Duodenal mucosa (tissue), 2 donors: ENCODE measurements at regions not wholly inside any gene's neighbourhood (a gene's known extent, or its start where the extent isn't known, plus 50 kb on each side); places are given as distances from the start of the nearest gene placed in this dataset.
"Not testable (repeated sequence)": the region's sequence is repeated elsewhere in the genome, so short reads cannot be mapped to it uniquely, and the experiment has no call there.

Experiments
- H3K27ac ChIP-seq: one replicate; pipeline ENCODE4 v1.7.0; 2013; ENCODE audit warnings: low read depth, low read length
- H3K27me3 ChIP-seq, 2 donors: one replicate each; pipeline ENCODE4 v1.7.0; 2013; ENCODE audit warnings: low read length in 2 of 2, control low read depth in 1 of 2; ENCODE audit not compliant: insufficient read depth in 2 of 2, control insufficient read depth in 1 of 2
- H3K36me3 ChIP-seq, 2 donors: one replicate each; pipeline ENCODE4 v1.7.0; 2013; ENCODE audit warnings: low read length in 2 of 2, control low read depth in 1 of 2; ENCODE audit not compliant: insufficient read depth in 2 of 2, control insufficient read depth in 1 of 2
- H3K4me1 ChIP-seq, 2 donors: one replicate each; pipeline ENCODE4 v1.7.0; 2013; ENCODE audit warnings: low read length in 2 of 2, control low read depth in 1 of 2; ENCODE audit not compliant: insufficient read depth in 2 of 2, control insufficient read depth in 1 of 2
- H3K4me3 ChIP-seq, 2 donors: one replicate each; pipeline ENCODE4 v1.7.0; 2013; ENCODE audit warnings: low read length in 2 of 2, low read depth in 1 of 2
- H3K9ac ChIP-seq, 2 donors: one replicate each; pipeline ENCODE4 v1.7.0; 2013; ENCODE audit warnings: low read length in 2 of 2, low read depth in 1 of 2
- H3K9me3 ChIP-seq, 2 donors: one replicate each; pipeline ENCODE4 v1.7.0; 2013; ENCODE audit warnings: low read length in 2 of 2, control low read depth in 1 of 2; ENCODE audit not compliant: control insufficient read depth in 1 of 2

DNA sequence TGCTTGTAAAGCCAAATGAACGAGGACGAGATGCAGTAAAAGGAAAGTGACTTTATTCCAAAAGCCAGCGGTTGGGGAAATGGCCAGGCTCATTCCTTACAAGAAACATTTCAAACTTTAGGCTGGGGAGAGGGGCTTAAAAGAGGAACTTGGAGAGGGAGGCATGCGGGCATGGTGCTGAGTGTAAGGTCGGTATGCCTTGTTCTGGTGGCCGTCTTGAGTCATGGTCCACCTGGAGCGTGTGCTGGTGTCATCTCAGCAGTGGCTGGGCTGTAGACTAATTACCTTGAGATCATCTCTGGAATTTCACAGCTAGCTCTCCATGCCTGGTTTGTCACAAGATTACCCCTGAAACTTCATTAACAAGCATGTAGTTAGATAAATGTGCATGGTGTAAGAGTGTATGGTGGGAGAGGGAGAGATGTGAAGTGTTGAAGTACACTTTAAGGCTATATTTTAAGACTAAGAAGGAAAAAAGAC is 156.4 kb upstream of the PFN2 start:
- no peak overlapping the region for H3K9ac ChIP-seq
- H3K4me1 ChIP-seq: no peaks in the 10 kb centered on the region
- H3K27ac ChIP-seq: no peak overlapping the region
- H3K36me3 ChIP-seq: no peaks in the 10 kb centered on the region
- H3K9me3 ChIP-seq: no peaks in the 10 kb centered on the region
- peaks cover 0 to 5% of the 10 kb centered on the region in 2 donors for H3K27me3 ChIP-seq
- no peak overlapping the region for H3K4me3 ChIP-seq

DNA sequence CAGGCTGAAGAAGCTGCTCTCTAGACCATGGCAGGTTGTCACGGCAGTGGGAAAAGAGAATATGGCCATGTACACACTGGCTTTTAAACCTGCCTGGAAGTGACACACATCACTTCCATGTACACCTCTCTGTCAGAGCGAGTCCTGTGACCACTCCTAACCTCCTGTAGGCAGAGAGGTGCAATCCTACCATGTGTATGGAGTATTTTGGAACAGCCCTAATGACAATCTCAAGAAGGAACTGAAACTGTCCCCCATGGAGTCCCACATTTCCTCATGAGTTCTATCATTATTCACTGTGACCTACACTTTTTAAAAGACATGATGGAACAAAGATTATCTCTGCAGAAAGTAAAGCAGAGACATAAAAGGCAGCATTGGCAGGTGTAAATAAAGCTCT is 153.4 kb upstream of the PFN2 start:
- no peaks in the 10 kb centered on the region for H3K4me1 ChIP-seq
- H3K36me3 ChIP-seq: no peaks in the 10 kb centered on the region
- H3K27ac ChIP-seq: no peak overlapping the region
- no peak overlapping the region for H3K9ac ChIP-seq
- no peaks in the 10 kb centered on the region for H3K9me3 ChIP-seq
- no peak overlapping the region for H3K4me3 ChIP-seq
- peaks cover 0 to 5% of the 10 kb centered on the region in 2 donors for H3K27me3 ChIP-seq

DNA sequence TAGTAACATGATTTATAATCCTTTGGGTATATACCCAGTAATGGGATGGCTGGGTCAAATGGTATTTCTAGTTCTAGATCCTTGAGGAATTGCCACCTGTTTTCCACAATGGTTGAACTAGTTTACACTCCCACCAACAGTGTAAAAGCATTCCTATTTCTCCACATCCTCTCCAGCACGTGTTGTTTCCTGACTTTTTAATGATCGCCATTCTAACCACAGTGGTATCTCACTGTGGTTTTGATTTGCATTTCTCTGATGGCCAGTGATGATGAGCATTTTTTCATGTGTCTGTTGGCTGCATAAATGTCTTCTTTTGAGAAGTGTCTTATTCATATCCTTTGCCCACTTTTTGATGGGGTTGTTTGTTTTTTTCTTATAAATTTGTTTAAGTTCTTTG is 152.6 kb upstream of the PFN2 start:
- H3K9me3 ChIP-seq, H3K4me1 ChIP-seq, H3K36me3 ChIP-seq: not testable (repeated sequence)

DNA sequence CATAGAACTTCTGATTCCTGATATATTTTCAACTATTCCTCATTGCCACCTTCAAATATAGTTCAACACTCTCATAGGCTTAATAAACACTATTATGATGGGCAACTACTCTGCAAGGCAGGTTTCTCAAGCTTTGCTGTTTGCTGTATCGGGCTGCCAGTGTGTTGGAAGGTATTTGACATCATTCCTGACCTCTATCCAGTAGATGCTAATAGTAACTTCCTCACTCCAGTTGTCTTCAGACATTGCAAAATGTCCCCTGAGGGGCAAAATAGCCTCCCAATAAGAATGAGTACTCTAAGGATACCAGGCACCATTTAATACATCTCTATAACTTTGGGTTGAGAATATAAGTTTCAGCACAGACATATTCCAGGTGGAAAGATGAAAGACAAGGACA is 147.5 kb upstream of the PFN2 start:
- Histone ChIP-seq H3K4me1 (no peaks in the 10 kb centered on the region), H3K27me3 (no peaks in the 10 kb centered on the region), H3K4me3 (no peak overlapping the region), H3K9me3 (no peaks in the 10 kb centered on the region), H3K9ac (no peak overlapping the region), H3K27ac (no peak overlapping the region), H3K36me3 (no peaks in the 10 kb centered on the region)

More for the DNA sequence above, 152.6 kb upstream of the PFN2 start:
- not testable (repeated sequence) for H3K9ac ChIP-seq, H3K27me3 ChIP-seq, H3K27ac ChIP-seq, H3K4me3 ChIP-seq

DNA sequence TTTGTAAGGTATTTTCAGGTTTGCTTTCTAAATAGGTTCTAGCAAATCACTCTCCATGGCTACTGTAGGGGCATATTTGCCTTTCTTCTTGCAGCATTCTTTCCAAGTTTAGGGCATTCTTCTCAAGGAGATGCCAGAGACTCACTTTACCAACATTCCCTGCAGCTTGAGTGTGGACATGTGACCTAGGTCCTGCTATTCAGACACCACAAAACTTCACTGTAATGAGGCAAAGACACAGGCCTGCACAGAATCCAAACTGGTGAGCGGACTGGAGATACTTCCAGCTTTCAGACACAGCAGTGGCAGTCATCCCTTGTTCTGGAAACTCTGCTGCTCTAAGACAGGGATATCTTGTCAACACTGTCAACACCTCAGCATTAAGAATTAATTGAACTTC is 146.4 kb upstream of the PFN2 start:
- Histone ChIP-seq H3K9ac (no peak overlapping the region), H3K36me3 (no peaks in the 10 kb centered on the region), H3K4me1 (no peaks in the 10 kb centered on the region), H3K9me3 (no peaks in the 10 kb centered on the region), H3K27me3 (no peaks in the 10 kb centered on the region), H3K4me3 (no peak overlapping the region), H3K27ac (no peak overlapping the region)

DNA sequence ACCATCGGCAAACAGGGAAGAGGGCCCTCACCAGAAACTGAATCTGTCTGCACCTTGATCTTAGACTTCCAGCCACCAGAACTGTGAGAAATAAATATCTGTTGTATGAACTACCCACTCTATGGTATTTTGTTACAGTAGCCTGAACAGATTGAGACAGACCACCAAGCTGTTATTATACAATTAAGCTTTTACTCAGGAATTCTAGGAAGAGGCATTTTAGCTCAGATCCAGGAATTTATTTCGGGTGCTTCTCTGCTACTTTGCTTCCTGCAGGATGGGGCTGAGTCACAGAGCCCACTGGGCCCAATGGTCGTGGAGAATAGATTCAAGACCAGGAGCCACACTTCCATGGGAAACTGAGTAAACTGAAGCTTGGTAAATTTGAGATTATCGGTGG is 145.5 kb upstream of the PFN2 start:
- H3K9me3 ChIP-seq: no peaks in the 10 kb centered on the region
- H3K4me3 ChIP-seq: no peak overlapping the region
- no peaks in the 10 kb centered on the region for H3K36me3 ChIP-seq
- no peaks in the 10 kb centered on the region for H3K27me3 ChIP-seq
- H3K4me1 ChIP-seq: no peaks in the 10 kb centered on the region
- H3K27ac ChIP-seq: no peak overlapping the region
- H3K9ac ChIP-seq: no peak overlapping the region

DNA sequence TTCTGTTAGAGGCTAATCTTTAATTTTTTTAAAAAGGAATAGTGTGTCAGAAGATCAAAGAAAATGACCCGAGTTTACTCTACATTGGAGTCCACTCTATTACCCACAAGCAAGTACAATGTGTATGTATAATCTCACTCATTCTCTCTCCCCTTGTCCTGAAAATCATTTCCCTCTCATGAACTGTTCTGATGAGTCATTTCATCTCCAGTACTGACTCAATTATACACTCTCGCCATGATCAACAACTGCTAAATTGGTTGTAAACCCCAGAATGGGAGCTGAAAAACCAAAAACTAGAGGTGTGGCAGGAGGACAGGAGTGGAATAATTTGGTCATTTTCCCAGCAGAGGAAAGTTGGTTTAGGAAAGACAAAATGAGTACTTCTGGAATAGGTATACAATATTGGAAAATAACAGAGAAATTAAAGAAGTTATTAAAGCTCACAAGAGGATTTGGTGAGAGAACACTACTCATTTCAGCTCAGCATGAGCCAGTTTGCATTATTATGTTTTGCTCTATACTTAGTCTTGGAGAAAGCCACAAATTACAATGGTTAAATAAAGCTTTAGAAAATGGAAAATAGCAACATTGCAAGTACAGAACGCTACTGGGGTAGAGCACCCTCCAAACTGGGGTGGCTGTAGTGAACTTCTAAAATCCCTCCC is 144.3 kb upstream of the PFN2 start:
- H3K36me3 ChIP-seq: no peaks in the 10 kb centered on the region
- H3K9ac ChIP-seq: no peak overlapping the region
- no peaks in the 10 kb centered on the region for H3K4me1 ChIP-seq
- H3K27ac ChIP-seq: no peak overlapping the region
- no peaks in the 10 kb centered on the region for H3K27me3 ChIP-seq
- no peak overlapping the region for H3K4me3 ChIP-seq
- no peaks in the 10 kb centered on the region for H3K9me3 ChIP-seq

DNA sequence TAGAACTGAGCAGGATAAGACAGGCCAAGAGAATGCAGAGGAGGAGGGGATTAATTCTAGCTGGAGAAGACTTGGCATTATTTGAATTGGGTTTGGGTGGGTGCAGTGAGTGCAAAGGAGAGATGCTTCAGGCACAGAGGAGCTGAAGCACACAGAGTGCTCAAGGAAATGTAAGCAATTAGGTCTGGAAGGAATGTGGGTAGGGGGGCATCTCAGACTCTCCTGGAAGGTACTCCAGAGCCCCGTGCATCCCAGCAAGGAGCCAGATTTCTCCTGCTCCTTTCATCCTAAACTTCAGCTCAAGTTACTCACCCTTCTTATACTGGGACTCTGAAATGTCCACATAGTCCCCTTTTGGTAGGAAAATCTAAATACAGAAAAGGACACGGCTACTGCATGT is 143.6 kb upstream of the PFN2 start:
- no peaks in the 10 kb centered on the region for H3K27me3 ChIP-seq
- H3K27ac ChIP-seq: no peak overlapping the region

DNA sequence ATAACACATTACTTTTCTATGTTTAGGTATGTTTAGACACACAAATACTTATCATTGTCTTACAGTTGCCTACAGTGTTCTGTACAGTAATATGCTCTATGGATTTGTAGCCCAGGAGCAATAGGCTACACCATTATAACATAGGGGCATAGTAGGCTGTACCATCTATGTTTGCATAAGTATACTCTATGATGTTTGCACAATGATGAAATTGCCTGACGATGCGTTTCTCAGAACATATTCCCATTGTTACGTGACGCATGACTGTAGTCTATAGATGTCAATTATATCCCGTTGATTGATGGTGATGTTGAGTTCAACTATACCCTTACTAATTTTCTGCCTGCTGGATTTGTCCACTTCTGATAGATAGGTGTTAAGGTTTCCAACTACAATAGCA is 139.4 kb upstream of the PFN2 start:
- no peak overlapping the region for H3K9ac ChIP-seq
- no peaks in the 10 kb centered on the region for H3K36me3 ChIP-seq

More for the DNA sequence above, 143.6 kb upstream of the PFN2 start:
- Histone ChIP-seq H3K9me3 (no peaks in the 10 kb centered on the region), H3K4me3 (no peak overlapping the region), H3K4me1 (no peaks in the 10 kb centered on the region), H3K9ac (no peak overlapping the region), H3K36me3 (no peaks in the 10 kb centered on the region)

DNA sequence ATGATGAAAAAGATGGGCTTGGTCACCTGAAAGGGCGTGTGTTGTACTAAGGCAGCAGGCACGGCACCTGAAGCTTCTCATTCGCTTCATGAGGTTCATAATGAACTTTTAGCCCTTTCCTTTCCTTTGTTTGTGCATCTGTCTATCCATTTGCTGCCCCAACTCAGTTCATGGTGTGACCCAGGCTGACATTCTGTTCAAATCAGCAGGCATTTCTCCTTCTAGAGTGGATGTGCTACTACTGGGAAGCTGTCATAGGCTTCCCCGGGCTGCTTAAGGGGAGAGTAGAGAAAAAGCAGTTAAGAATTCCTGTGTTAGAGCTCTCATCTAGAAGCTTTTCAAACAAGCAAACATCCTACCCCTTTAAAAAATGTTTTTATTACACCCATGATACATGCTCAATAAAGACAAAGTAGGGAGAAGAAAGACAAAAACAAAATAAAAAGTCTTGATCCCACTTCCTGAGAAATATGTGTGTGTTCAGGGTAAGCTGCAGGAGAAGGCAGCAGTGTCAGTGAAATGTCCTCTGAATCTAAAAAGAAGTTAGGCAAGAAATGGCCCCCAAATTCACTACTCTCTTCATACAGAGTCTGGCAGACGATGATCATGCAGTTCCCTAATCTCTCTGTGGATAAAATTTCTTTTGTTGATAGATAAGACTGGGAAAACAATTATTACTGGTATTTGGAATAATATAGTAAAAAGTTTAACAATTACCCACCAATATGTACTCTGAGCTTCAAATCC is 136.9 kb upstream of the PFN2 start:
- no peaks in the 10 kb centered on the region for H3K27me3 ChIP-seq
- no peak overlapping the region for H3K27ac ChIP-seq
- H3K36me3 ChIP-seq: no peaks in the 10 kb centered on the region
- no peaks in the 10 kb centered on the region for H3K4me1 ChIP-seq
- H3K9ac ChIP-seq: no peak overlapping the region
- no peaks in the 10 kb centered on the region for H3K9me3 ChIP-seq
- H3K4me3 ChIP-seq: no peak overlapping the region

More for the DNA sequence above, 139.4 kb upstream of the PFN2 start:
- Histone ChIP-seq H3K4me3 (no peak overlapping the region), H3K27ac (no peak overlapping the region), H3K4me1 (no peaks in the 10 kb centered on the region), H3K27me3 (no peaks in the 10 kb centered on the region), H3K9me3 (no peaks in the 10 kb centered on the region)
